Smooth muscle cell of the brain vasculature (primary cell): ENCODE measurements at regions not wholly inside any gene's neighbourhood (a gene's known extent, or its start where the extent isn't known, plus 50 kb on each side); places are given as distances from the start of the nearest gene placed in this dataset.
"Not testable (repeated sequence)": the region's sequence is repeated elsewhere in the genome, so short reads cannot be mapped to it uniquely, and the experiment has no call there.

Source experiments
- DNase-seq: peaks from one replicate; pipeline ENCODE4 v3.0.0-alpha.2; 2012; ENCODE audit warnings: low read depth, low spot score

- DNase-seq, result peak; percentile 46
Measured at GRCh38 chr15:77944002-77944867, 133.3 kb downstream of the TBC1D2B start.

- DNase-seq, result no peak
Measured at GRCh38 chr15:77942611-77943211, 134.8 kb downstream of the TBC1D2B start.

GRCh38 chr15:77941090-77941827 lies 136.3 kb downstream of the TBC1D2B start:
- DNase-seq, result not testable (repeated sequence)

GRCh38 chr15:77940381-77940947 lies 137.0 kb downstream of the TBC1D2B start:
- no peak for DNase-seq

- DNase-seq, result no peak
Measured at GRCh38 chr15:77939851-77940250, 137.7 kb downstream of the TBC1D2B start.

GRCh38 chr15:77939026-77939425 lies 138.5 kb downstream of the TBC1D2B start:
- not testable (repeated sequence) for DNase-seq

- DNase-seq, result not testable (repeated sequence)
Measured at GRCh38 chr15:77938546-77938945, 139.0 kb downstream of the TBC1D2B start.

GRCh38 chr15:77936567-77936966 lies 140.9 kb downstream of the TBC1D2B start:
- not testable (repeated sequence) for DNase-seq

- not testable (repeated sequence) for DNase-seq
Measured at GRCh38 chr15:77934516-77934915, 143.0 kb downstream of the TBC1D2B start.

GRCh38 chr15:77930907-77931306 lies 146.6 kb downstream of the TBC1D2B start:
- not testable (repeated sequence) for DNase-seq

- DNase-seq, result not testable (repeated sequence)
Measured at GRCh38 chr15:77930490-77930889, 147.0 kb downstream of the TBC1D2B start.

GRCh38 chr15:77926789-77927188 lies 150.7 kb downstream of the TBC1D2B start:
- not testable (repeated sequence) for DNase-seq

GRCh38 chr15:77926296-77926695 lies 151.2 kb downstream of the TBC1D2B start:
- not testable (repeated sequence) for DNase-seq

- peak; percentile 44 for DNase-seq
Measured at GRCh38 chr15:77925101-77925500, 152.4 kb downstream of the TBC1D2B start.

- DNase-seq, result no peak
Measured at GRCh38 chr15:77921664-77922063, 155.8 kb downstream of the TBC1D2B start.

- not testable (repeated sequence) for DNase-seq
Measured at GRCh38 chr15:77916966-77917635, 160.4 kb downstream of the TBC1D2B start.

- not testable (repeated sequence) for DNase-seq
Measured at GRCh38 chr15:77915961-77916330, 161.6 kb downstream of the TBC1D2B start.

GRCh38 chr15:77915261-77915960 lies 162.1 kb downstream of the TBC1D2B start:
- DNase-seq, result no peak

GRCh38 chr15:77914531-77914930 lies 163.0 kb downstream of the TBC1D2B start:
- DNase-seq, result not testable (repeated sequence)

- peak; percentile 53 for DNase-seq
Measured at GRCh38 chr15:77910030-77910911, 167.2 kb downstream of the TBC1D2B start.
